K562 (cell line): ENCODE measurements at regions not wholly inside any gene's neighbourhood (a gene's known extent, or its start where the extent isn't known, plus 50 kb on each side); places are given as distances from the start of the nearest gene placed in this dataset.

Experiments used
- ATAC-seq: fragments of 200-7000 bp; cut with Tn5 transposase; 3 replicates; pipeline ENCODE4 v1.9.1; 2020; ENCODE audit warnings: moderate library complexity
- BruUV-seq: library from RNA; stranded (reverse); fragments of 400-500 nt; replicated peaks from 2 replicates; lab custom pipeline; 2021; lab: Mats Ljungman, UMichigan
- CTCF ChIA-PET: fragments of 300-600 bp; formaldehyde crosslinking; extraction: SDS; loops from one replicate; lab custom pipeline; 2021; ENCODE audit warnings: low intra/inter-chr PET ratio; lab: Yijun Ruan, JAX
- POLR2A ChIA-PET: fragments of 300-600, 350-650 bp; sonication (Branson Sonifier 250); formaldehyde crosslinking; extraction: SDS; loops from one replicate; lab custom pipeline; 2021; ENCODE audit warnings: antibody characterized with exemption, inconsistent platforms; lab: Yijun Ruan, JAX
- DNase-seq, 4 experiments: peaks; one replicate each; pipeline versions ENCODE4 v3.0.0 to v3.0.0-alpha.2; 2011 to 2018; ENCODE audit warnings: low spot score in 3 of 4, mixed read lengths in 3 of 4; ENCODE audit errors: extremely low read depth in 1 of 4
- FAIRE-seq: peaks from 2 replicates; lab custom pipeline; 2011; peaks lifted over from hg19 to GRCh38; lab: Jason Lieb, UNC
- H2AFZ ChIP-seq: 2 replicates; pipeline ENCODE4 v1.6.0; 2011; ENCODE audit warnings: low read depth, low read length, control low read depth, inconsistent platforms
- H3K27ac ChIP-seq: fragments of 200-600 bp; 3 replicates; pipeline ENCODE4 v1.8.0; 2011; ENCODE audit warnings: low read depth, mild to moderate bottlenecking, control low read depth, inconsistent platforms, low read length, moderate library complexity, mixed read lengths; ENCODE audit errors: extremely low read depth
- H3K27me3 ChIP-seq, 2 experiments: fragments of 300-600 bp in 1 of 2; 2 replicates in 1 of 2; 3 replicates in 1 of 2; pipeline versions ENCODE4 v1.6.0 to v1.8.0; 2011; ENCODE audit warnings: inconsistent platforms in 2 of 2, low read length in 2 of 2, mild to moderate bottlenecking in 1 of 2, mixed read lengths in 1 of 2, moderate library complexity in 1 of 2; ENCODE audit not compliant: control insufficient read depth in 2 of 2, insufficient read depth in 2 of 2
- H3K36me3 ChIP-seq: fragments of 300-600 bp; 3 replicates; pipeline ENCODE4 v1.8.0; 2011; ENCODE audit warnings: mild to moderate bottlenecking, low read length, inconsistent platforms; ENCODE audit not compliant: control insufficient read depth, insufficient read depth
- H3K4me1 ChIP-seq, 2 experiments: fragments of 200-600 bp in 1 of 2; replicated peaks in 1 of 2; 2 replicates in 1 of 2; 3 replicates in 1 of 2; pipeline versions ENCODE4 v1.5.1 to v1.8.0; 2011; ENCODE audit warnings: inconsistent platforms in 2 of 2, low read length in 2 of 2, mild to moderate bottlenecking in 1 of 2, mixed read lengths in 1 of 2, moderate library complexity in 1 of 2; ENCODE audit not compliant: control insufficient read depth in 2 of 2, insufficient read depth in 2 of 2
- H3K4me2 ChIP-seq: 2 replicates; pipeline ENCODE4 v1.6.1; 2011; ENCODE audit warnings: low read length, control low read depth, inconsistent platforms, mixed read lengths; ENCODE audit not compliant: insufficient read depth
- H3K4me3 ChIP-seq: fragments of 200-600 bp; sonication (generic), shearing (Covaris generic); 2 replicates; pipeline ENCODE4 v1.5.1; 2016; ENCODE audit warnings: control low read depth, inconsistent platforms
- H3K79me2 ChIP-seq: fragments of 200-600 bp; 3 replicates; pipeline ENCODE4 v1.8.0; 2011; ENCODE audit warnings: low read length, inconsistent platforms; ENCODE audit not compliant: control insufficient read depth, insufficient read depth
- H3K9ac ChIP-seq, 2 experiments: 2 replicates each; pipeline versions ENCODE4 v1.6.0 to v1.6.1; 2011; ENCODE audit warnings: low read depth in 2 of 2, low read length in 2 of 2, control low read depth in 1 of 2, inconsistent platforms in 1 of 2, mild to moderate bottlenecking in 1 of 2, mixed read lengths in 1 of 2; ENCODE audit not compliant: insufficient read depth in 1 of 2
- H3K9me1 ChIP-seq: one replicate; pipeline ENCODE4 v1.6.0; 2011; ENCODE audit warnings: inconsistent platforms, mild to moderate bottlenecking, low read length, moderate library complexity; ENCODE audit not compliant: control insufficient read depth, insufficient read depth
- H3K9me3 ChIP-seq: replicated peaks from 2 replicates; pipeline ENCODE4 v1.5.1; 2011; ENCODE audit warnings: low read depth, low read length, inconsistent platforms; ENCODE audit not compliant: control insufficient read depth, insufficient read depth
- H4K20me1 ChIP-seq: replicated peaks from 2 replicates; pipeline ENCODE4 v1.6.1; 2011; ENCODE audit warnings: low read length, inconsistent platforms, mixed read lengths; ENCODE audit not compliant: control insufficient read depth, insufficient read depth
- GTF2B ChIP-seq: IDR thresholded peaks from 2 replicates; pipeline ENCODE4 v1.6.1; 2011; ENCODE audit not compliant: insufficient read length; ENCODE audit errors: extremely low read depth
- HDAC6 ChIP-seq: IDR thresholded peaks from 2 replicates; pipeline ENCODE4 v1.6.1; 2012; ENCODE audit warnings: low read depth, mild to moderate bottlenecking, control low read depth, inconsistent platforms, low read length, moderate library complexity
- HOXB6 ChIP-seq: fragments of 250-450 bp; sonication (Bioruptor Pico); IDR thresholded peaks from 2 replicates; pipeline ENCODE4 v1.5.1; 2022; ENCODE audit warnings: mild to moderate bottlenecking, borderline replicate concordance
- MCM7 ChIP-seq, 2 experiments: fragments of 450-650 bp; IDR thresholded peaks; 2 replicates each; pipeline ENCODE4 v1.6.1; 2016 to 2018
- SAFB ChIP-seq: fragments of 200-400 bp; formaldehyde crosslinking; IDR thresholded peaks from 2 replicates; pipeline ENCODE4 v1.6.1; 2017; ENCODE audit warnings: low read depth, low read length, borderline replicate concordance
- SMAD2 ChIP-seq: fragments of 150-350 bp; IDR thresholded peaks from 2 replicates; pipeline ENCODE4 v1.6.1; 2014; ENCODE audit warnings: low read depth, mild to moderate bottlenecking, low read length
- SMC3 ChIP-seq: conservative IDR thresholded peaks from 2 replicates; pipeline ENCODE4 v1.6.1; 2011; ENCODE audit warnings: low read depth, low read length, improper control_type of control experiment; ENCODE audit not compliant: insufficient read depth
- WGBS: fragments of 100-300 bp; shearing (Covaris generic); methylation state at CpG from one replicate; pipeline ENCODE4 v1.1.6; 2016; ENCODE audit warnings: low coverage, mixed read lengths; ENCODE audit not compliant: insufficient coverage; ENCODE audit errors: missing lambda C conversion rate; 5-methylcytosine and 5-hydroxymethylcytosine counted together
- in situ Hi-C: fragments of 300-500 bp; cut with MboI; formaldehyde crosslinking; loops from 4 replicates; pipeline ENCODE4 v1.15.0; 2018; ENCODE audit warnings: inconsistent platforms, mixed read lengths
- intact Hi-C: fragments of 100-400 bp; cut with micrococcal nuclease; formaldehyde crosslinking; loops from 2 replicates; pipeline ENCODE4 v1.14.2; 2022
- TF ChIP-seq, protein P1 (sequence below): sonication (generic); formaldehyde crosslinking; IDR thresholded peaks from 2 replicates; pipeline ENCODE4 v1.8.1; 2022; ENCODE audit warnings: missing genetic modification reagents
- TF ChIP-seq, protein P2 (sequence below): fragments of 250-450 bp; sonication (Bioruptor Pico); IDR thresholded peaks from 2 replicates; pipeline ENCODE4 v1.8.0; 2021; ENCODE audit warnings: moderate library complexity, mild to moderate bottlenecking, inconsistent platforms
- TF ChIP-seq, protein P3 (sequence below): fragments of 200-800 bp; sonication (Bioruptor generic); IDR thresholded peaks from 2 replicates; pipeline ENCODE4 v1.6.1; 2016; ENCODE audit warnings: missing genetic modification characterization, missing compliant biosample characterization

DNA sequence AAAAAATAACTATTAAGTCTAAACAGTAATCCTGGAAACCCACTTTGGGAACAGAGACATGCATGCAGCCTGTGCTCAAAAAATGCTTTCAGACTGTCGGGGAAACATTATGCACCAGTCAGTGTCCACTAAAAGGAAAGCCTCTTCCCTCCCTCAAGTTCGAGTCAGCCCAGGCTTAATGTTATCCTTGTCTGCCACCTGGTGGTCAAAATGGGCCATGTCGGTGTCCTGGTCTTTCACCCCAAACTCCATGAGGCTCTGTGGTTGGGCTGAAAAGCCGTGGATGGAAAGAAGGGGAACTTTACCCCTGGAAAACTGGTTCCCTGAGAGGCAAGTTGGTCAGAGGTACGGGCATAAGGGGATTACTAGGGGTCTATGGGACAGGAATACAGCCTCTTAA, 88.4 kb upstream of the ZNF492 start (continued):
- TF ChIP-seq, protein P1, sequence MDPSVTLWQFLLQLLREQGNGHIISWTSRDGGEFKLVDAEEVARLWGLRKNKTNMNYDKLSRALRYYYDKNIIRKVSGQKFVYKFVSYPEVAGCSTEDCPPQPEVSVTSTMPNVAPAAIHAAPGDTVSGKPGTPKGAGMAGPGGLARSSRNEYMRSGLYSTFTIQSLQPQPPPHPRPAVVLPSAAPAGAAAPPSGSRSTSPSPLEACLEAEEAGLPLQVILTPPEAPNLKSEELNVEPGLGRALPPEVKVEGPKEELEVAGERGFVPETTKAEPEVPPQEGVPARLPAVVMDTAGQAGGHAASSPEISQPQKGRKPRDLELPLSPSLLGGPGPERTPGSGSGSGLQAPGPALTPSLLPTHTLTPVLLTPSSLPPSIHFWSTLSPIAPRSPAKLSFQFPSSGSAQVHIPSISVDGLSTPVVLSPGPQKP (CRISPR knock-in tag): no peak
- TF ChIP-seq HDAC6 (no peak), HOXB6 (no peak), SMAD2 (no peak), SMC3 (peak; percentile 66), MCM7 (IDR thresholded peaks at IDR 0.05) (no peak)
- TF ChIP-seq, protein P2, sequence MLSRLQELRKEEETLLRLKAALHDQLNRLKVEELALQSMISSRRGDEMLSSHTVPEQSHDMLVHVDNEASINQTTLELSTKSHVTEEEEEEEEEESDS (CRISPR knock-in tag): no peak
- TF ChIP-seq, all 486 proteins: peak for 5

DNA sequence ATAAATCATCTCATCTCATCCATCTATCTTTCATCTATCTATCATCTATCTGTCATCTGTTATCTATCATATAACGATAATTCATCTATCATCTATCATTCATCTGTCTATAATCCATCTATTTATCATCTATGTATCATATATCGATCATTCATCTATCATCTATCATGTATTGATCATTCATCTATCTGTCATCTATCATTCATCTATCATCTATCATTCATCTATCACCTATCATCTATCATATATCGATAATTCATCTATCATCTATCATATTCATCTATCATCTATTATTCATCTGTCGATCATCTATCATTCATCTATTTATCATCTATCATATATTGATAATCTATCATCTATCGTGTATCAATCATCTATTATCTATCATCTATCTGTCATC, 100.4 kb upstream of the ZNF492 start:
- WGBS: under 1% methylated on average over 5 of the region's 5 CpGs
- Histone ChIP-seq H3K4me2 (no peak overlapping the region), H3K9me1 (no peaks in the 10 kb centered on the region), H3K9ac (no peak overlapping the region), H3K9me3 (peaks cover 2% of the 10 kb centered on the region)
- CTCF ChIA-PET: no interaction called here
- FAIRE-seq: no peak
- TF ChIP-seq SAFB (no peak), GTF2B (no peak)
- TF ChIP-seq, protein P3, sequence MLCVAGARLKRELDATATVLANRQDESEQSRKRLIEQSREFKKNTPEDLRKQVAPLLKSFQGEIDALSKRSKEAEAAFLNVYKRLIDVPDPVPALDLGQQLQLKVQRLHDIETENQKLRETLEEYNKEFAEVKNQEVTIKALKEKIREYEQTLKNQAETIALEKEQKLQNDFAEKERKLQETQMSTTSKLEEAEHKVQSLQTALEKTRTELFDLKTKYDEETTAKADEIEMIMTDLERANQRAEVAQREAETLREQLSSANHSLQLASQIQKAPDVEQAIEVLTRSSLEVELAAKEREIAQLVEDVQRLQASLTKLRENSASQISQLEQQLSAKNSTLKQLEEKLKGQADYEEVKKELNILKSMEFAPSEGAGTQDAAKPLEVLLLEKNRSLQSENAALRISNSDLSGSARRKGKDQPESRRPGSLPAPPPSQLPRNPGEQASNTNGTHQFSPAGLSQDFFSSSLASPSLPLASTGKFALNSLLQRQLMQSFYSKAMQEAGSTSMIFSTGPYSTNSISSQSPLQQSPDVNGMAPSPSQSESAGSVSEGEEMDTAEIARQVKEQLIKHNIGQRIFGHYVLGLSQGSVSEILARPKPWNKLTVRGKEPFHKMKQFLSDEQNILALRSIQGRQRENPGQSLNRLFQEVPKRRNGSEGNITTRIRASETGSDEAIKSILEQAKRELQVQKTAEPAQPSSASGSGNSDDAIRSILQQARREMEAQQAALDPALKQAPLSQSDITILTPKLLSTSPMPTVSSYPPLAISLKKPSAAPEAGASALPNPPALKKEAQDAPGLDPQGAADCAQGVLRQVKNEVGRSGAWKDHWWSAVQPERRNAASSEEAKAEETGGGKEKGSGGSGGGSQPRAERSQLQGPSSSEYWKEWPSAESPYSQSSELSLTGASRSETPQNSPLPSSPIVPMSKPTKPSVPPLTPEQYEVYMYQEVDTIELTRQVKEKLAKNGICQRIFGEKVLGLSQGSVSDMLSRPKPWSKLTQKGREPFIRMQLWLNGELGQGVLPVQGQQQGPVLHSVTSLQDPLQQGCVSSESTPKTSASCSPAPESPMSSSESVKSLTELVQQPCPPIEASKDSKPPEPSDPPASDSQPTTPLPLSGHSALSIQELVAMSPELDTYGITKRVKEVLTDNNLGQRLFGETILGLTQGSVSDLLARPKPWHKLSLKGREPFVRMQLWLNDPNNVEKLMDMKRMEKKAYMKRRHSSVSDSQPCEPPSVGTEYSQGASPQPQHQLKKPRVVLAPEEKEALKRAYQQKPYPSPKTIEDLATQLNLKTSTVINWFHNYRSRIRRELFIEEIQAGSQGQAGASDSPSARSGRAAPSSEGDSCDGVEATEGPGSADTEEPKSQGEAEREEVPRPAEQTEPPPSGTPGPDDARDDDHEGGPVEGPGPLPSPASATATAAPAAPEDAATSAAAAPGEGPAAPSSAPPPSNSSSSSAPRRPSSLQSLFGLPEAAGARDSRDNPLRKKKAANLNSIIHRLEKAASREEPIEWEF (CRISPR knock-in tag): peak; percentile 97
- TF ChIP-seq, all 486 proteins: peak for 1
- intact Hi-C loops: no loop called here
- BruUV-seq: no TSS peak
- in situ Hi-C loops: no loop called here
- no peaks in the 10 kb centered on the region for H3K4me1 ChIP-seq
- H2AFZ ChIP-seq: no peak overlapping the region
- no peaks in the 10 kb centered on the region for H4K20me1 ChIP-seq
- no peak for DNase-seq
- H3K36me3 ChIP-seq: no peaks in the 10 kb centered on the region
- H3K27me3 ChIP-seq: no peaks in the 10 kb centered on the region
- POLR2A ChIA-PET: no interaction called here
- H3K27ac ChIP-seq: no peak overlapping the region
- no peak overlapping the region for H3K4me3 ChIP-seq
- H3K79me2 ChIP-seq: no peaks in the 10 kb centered on the region
- ATAC-seq: no peak
